H1 (cell line): ENCODE measurements at regions not wholly inside any gene's neighbourhood (a gene's known extent, or its start where the extent isn't known, plus 50 kb on each side); places are given as distances from the start of the nearest gene placed in this dataset.

Experiments used
- CTCF ChIP-seq, 3 experiments: IDR thresholded peaks; 1 replicate in 2 of 3; 2 replicates in 1 of 3; pipeline versions ENCODE4 v1.5.1 to v1.6.1; 2011; ENCODE audit warnings: low read length in 3 of 3, mild to moderate bottlenecking in 3 of 3, inconsistent platforms in 2 of 3, low read depth in 1 of 3, moderate library complexity in 1 of 3; ENCODE audit not compliant: insufficient read depth in 1 of 3; ENCODE audit errors: control extremely low read depth in 1 of 3
- POLR2AphosphoS5 ChIP-seq: IDR thresholded peaks from 2 replicates; pipeline ENCODE4 v1.6.1; 2011; ENCODE audit warnings: low read depth, low read length

GRCh38 chr10:118506671-118507590, 88.5 kb downstream of the PRLHR start:
- TF ChIP-seq POLR2AphosphoS5, result no peak
- TF ChIP-seq CTCF (IDR thresholded peaks at IDR 0.05; ENCODE audit: control extremely low read depth in 1 of 3, insufficient read depth in 1 of 3, low read depth in 1 of 3, low read length in 3 of 3), result no peak
